ENCODE measurements at regions not wholly inside any gene's neighbourhood (a gene's known extent, or its start where the extent isn't known, plus 50 kb on each side); places are given as distances from the start of the nearest gene placed in this dataset.

- BruUV-seq (replicated peaks) = no TSS peak
- DNase-seq (ENCODE audit: low read depth, low spot score) (no peak), FAIRE-seq (no peak), ATAC-seq (no peak)
- Histone ChIP-seq H4K20me1 (ENCODE audit: control insufficient read depth, insufficient read depth) (no peaks in the 10 kb centered on the region), H3K4me1 (ENCODE audit: control insufficient read depth, insufficient read depth, low read length) (no peaks in the 10 kb centered on the region), H3K9ac (ENCODE audit: control insufficient read depth, insufficient read depth, low read length) (no peak overlapping the region), H2AFZ (ENCODE audit: control insufficient read depth, low read depth, low read length) (no peak overlapping the region), H3K27me3 (replicated peaks in 1 of 2; ENCODE audit: control insufficient read depth in 2 of 2, insufficient read depth in 2 of 2, low read length in 1 of 2) (no peaks in the 10 kb centered on the region), H3K79me2 (ENCODE audit: control insufficient read depth, insufficient read depth, low read length) (no peaks in the 10 kb centered on the region), H3K4me2 (ENCODE audit: control insufficient read depth, insufficient read depth) (no peak overlapping the region), H3K4me3 (no peak overlapping the region), H3K9me3 (replicated peaks; ENCODE audit: control insufficient read depth, insufficient read depth, low read length) (no peaks in the 10 kb centered on the region), H3K36me3 (ENCODE audit: control insufficient read depth in 2 of 2, insufficient read depth in 2 of 2, low read length in 1 of 2) (no peaks in the 10 kb centered on the region), H3K27ac (ENCODE audit: control insufficient read depth, insufficient read depth) (no peak overlapping the region)
- ChIA-PET CTCF (no interaction called here), SMC1A (ENCODE audit: uncharacterized antibody, unreplicated experiment) (interaction anchor here (1.1 to 1.5 kb wide), 3 partner anchors 9 to 42 kb away, joined by 3 to 5 read pairs (median 3); no protein-coding TSS in a partner anchor), RAD21 (ENCODE audit: unreplicated experiment) (no interaction called here), POLR2A (no interaction called here)
- WGBS (ENCODE audit: insufficient coverage, insufficient replicate concordance, low lambda C conversion rate, missing lambda C conversion rate) = 43% methylated on average over 3 of the region's 3 CpGs
- TF ChIP-seq TAF1 (IDR thresholded peaks at IDR 0.05; ENCODE audit: borderline replicate concordance, low read depth, low read length) = no peak
- TF ChIP-seq PKNOX1 (IDR thresholded peaks at IDR 0.05) = no peak
- no peak for TF ChIP-seq LARP7 (IDR thresholded peaks at IDR 0.05)
- TF ChIP-seq MEF2B (IDR thresholded peaks at IDR 0.05; ENCODE audit: partially characterized antibody, poor library complexity, severe bottlenecking) = no peak
- no peak for TF ChIP-seq IRF5 (IDR thresholded peaks at IDR 0.05; ENCODE audit: borderline replicate concordance)
- no peak for TF ChIP-seq RCOR1 (conservative IDR thresholded peaks at IDR 0.05; ENCODE audit: low read depth, low read length)
- no peak for TF ChIP-seq SIN3A (IDR thresholded peaks at IDR 0.05; ENCODE audit: low read depth, low read length)
- TF ChIP-seq NRF1 (conservative IDR thresholded peaks at IDR 0.05; ENCODE audit: low read depth, low read length) = no peak
- TF ChIP-seq SUPT20H (IDR thresholded peaks at IDR 0.05; ENCODE audit: borderline replicate concordance, control insufficient read depth, low read depth, low read length) = no peak
- TF ChIP-seq SMAD1 (IDR thresholded peaks at IDR 0.05; ENCODE audit: low read depth, partially characterized antibody) = no peak
- TF ChIP-seq CBX3 (IDR thresholded peaks at IDR 0.05; ENCODE audit: borderline replicate concordance, low read depth) = no peak
- no peak for TF ChIP-seq PML (IDR thresholded peaks at IDR 0.05; ENCODE audit: low read length)
- no peak for TF ChIP-seq NKRF (conservative IDR thresholded peaks at IDR 0.05)
- no peak for TF ChIP-seq ATF3 (IDR thresholded peaks at IDR 0.05; ENCODE audit: borderline replicate concordance, extremely low read depth, low read depth, low read length)
- TF ChIP-seq KLF5 (IDR thresholded peaks at IDR 0.05; ENCODE audit: partially characterized antibody) = no peak
- no peak for TF ChIP-seq CHD4 (IDR thresholded peaks at IDR 0.05)
- no peak for TF ChIP-seq ZBTB33 (IDR thresholded peaks at IDR 0.05)
- in situ Hi-C loops (cut with MboI) (no loop called here), intact Hi-C loops (cut with micrococcal nuclease; ENCODE audit: unreplicated experiment) (no loop called here)
Observed at GRCh38 chr12:80045594-80045993, 53.7 kb upstream of the OTOGL start.

Data from GM12878 (cell line).